SK-N-SH (cell line): ENCODE measurements at regions not wholly inside any gene's neighbourhood (a gene's known extent, or its start where the extent isn't known, plus 50 kb on each side); places are given as distances from the start of the nearest gene placed in this dataset.

ENCODE experiments used
- CTCF ChIA-PET: fragments of 300-600, 350-600 bp; formaldehyde crosslinking; extraction: SDS; loops from one replicate; lab custom pipeline; 2021; lab: Yijun Ruan, JAX
- POLR2A ChIA-PET: fragments of 350-600 bp; sonication (Branson Sonifier 250); formaldehyde crosslinking; extraction: SDS; loops from one replicate; lab custom pipeline; 2020; ENCODE audit warnings: antibody characterized with exemption, inconsistent platforms; lab: Yijun Ruan, JAX
- DNase-seq: peaks from one replicate; pipeline ENCODE4 v3.0.0; 2012
- H2AFZ ChIP-seq: fragments of 200-600 bp; sonication (generic); 2 replicates; pipeline ENCODE4 v1.8.1; 2016; ENCODE audit warnings: antibody characterized with exemption, mild to moderate bottlenecking, low read depth
- H3F3A ChIP-seq: fragments of 200-600 bp; sonication (generic); replicated peaks from 2 replicates; pipeline ENCODE3; 2016; ENCODE audit warnings: antibody characterized with exemption, mild to moderate bottlenecking; ENCODE audit not compliant: insufficient read depth
- H3K27ac ChIP-seq, 2 experiments: fragments of 200-500 bp in 1 of 2; fragments of 200-600 bp in 1 of 2; sonication (Bioruptor generic) in 1 of 2; sonication (generic), shearing (Covaris generic) in 1 of 2; 2 replicates each; pipeline versions ENCODE4 v1.5.1 to v1.6.1; 2014 to 2016; ENCODE audit warnings: low read depth in 2 of 2, inconsistent platforms in 1 of 2, low read length in 1 of 2, mild to moderate bottlenecking in 1 of 2, mixed read lengths in 1 of 2
- H3K27me3 ChIP-seq: fragments of 200-600 bp; sonication (generic), shearing (Covaris generic); 2 replicates; pipeline ENCODE4 v1.6.1; 2016; ENCODE audit warnings: mixed run types; ENCODE audit not compliant: insufficient read depth
- H3K36me3 ChIP-seq, 2 experiments: fragments of 200-500 bp in 1 of 2; fragments of 200-600 bp in 1 of 2; sonication (Bioruptor generic) in 1 of 2; sonication (generic) in 1 of 2; replicated peaks in 1 of 2; 2 replicates each; pipeline versions ENCODE3 to v1.5.1; 2014 to 2016; ENCODE audit warnings: low read length in 1 of 2, mild to moderate bottlenecking in 1 of 2; ENCODE audit not compliant: insufficient read depth in 2 of 2, control insufficient read depth in 1 of 2
- H3K4me1 ChIP-seq, 2 experiments: fragments of 200-500 bp in 1 of 2; fragments of 200-600 bp in 1 of 2; sonication (Bioruptor generic) in 1 of 2; sonication (generic), shearing (Covaris generic) in 1 of 2; 2 replicates each; pipeline versions ENCODE4 v1.5.1 to v1.6.1; 2014 to 2016; ENCODE audit warnings: low read depth in 1 of 2, low read length in 1 of 2, mixed run types in 1 of 2; ENCODE audit not compliant: insufficient read depth in 2 of 2, control insufficient read depth in 1 of 2
- H3K4me2 ChIP-seq: fragments of 200-600 bp; sonication (generic), shearing (Covaris generic); 2 replicates; pipeline ENCODE4 v1.6.1; 2017; ENCODE audit warnings: mixed run types
- H3K4me3 ChIP-seq, 2 experiments: fragments of 200-500 bp in 1 of 2; fragments of 200-600 bp in 1 of 2; sonication (Bioruptor generic) in 1 of 2; sonication (generic), shearing (Covaris generic) in 1 of 2; 2 replicates each; pipeline versions ENCODE4 v1.5.1 to v1.8.1; 2014 to 2016; ENCODE audit warnings: low read depth in 2 of 2, inconsistent platforms in 1 of 2, low read length in 1 of 2, mild to moderate bottlenecking in 1 of 2, mixed read lengths in 1 of 2, moderate library complexity in 1 of 2
- H3K79me2 ChIP-seq: fragments of 200-600 bp; sonication (generic); 2 replicates; pipeline ENCODE4 v1.8.1; 2017; ENCODE audit warnings: mild to moderate bottlenecking; ENCODE audit not compliant: insufficient read depth
- H3K9ac ChIP-seq: fragments of 200-600 bp; sonication (generic); 2 replicates; pipeline ENCODE4 v1.6.1; 2017; ENCODE audit warnings: mixed run types
- H3K9me2 ChIP-seq: fragments of 200-600 bp; sonication (generic); 2 replicates; pipeline ENCODE4 v1.6.1; 2017; ENCODE audit warnings: mixed run types
- H3K9me3 ChIP-seq: fragments of 200-600 bp; sonication (generic); 2 replicates; pipeline ENCODE4 v1.6.1; 2017; ENCODE audit warnings: mixed run types, mild to moderate bottlenecking, moderate library complexity
- H4K20me1 ChIP-seq: fragments of 200-600 bp; sonication (generic); 2 replicates; pipeline ENCODE4 v1.6.1; 2017; ENCODE audit warnings: mild to moderate bottlenecking, mixed run types; ENCODE audit not compliant: insufficient read depth
- ELF1 ChIP-seq: IDR thresholded peaks from 2 replicates; pipeline ENCODE4 v1.4.0; 2012
- EP300 ChIP-seq, 2 experiments: IDR thresholded peaks; 2 replicates each; pipeline versions ENCODE4 v1.4.0 to v1.6.1; 2012; ENCODE audit warnings: borderline replicate concordance in 1 of 2, low read depth in 1 of 2, low read length in 1 of 2
- FOSL2 ChIP-seq: IDR thresholded peaks from 2 replicates; pipeline ENCODE4 v1.4.0; 2012; ENCODE audit warnings: low read depth, mild to moderate bottlenecking, moderate library complexity, borderline replicate concordance
- IRF3 ChIP-seq: fragments of 150-350 bp; IDR thresholded peaks from 2 replicates; pipeline ENCODE4 v1.6.1; 2016; ENCODE audit warnings: mild to moderate bottlenecking, low read depth, low read length
- JUND ChIP-seq: IDR thresholded peaks from 2 replicates; pipeline ENCODE4 v1.4.0; 2012
- MAX ChIP-seq: IDR thresholded peaks from 2 replicates; pipeline ENCODE4 v1.4.0; 2012; ENCODE audit warnings: low read depth
- NFIC ChIP-seq: IDR thresholded peaks from 2 replicates; pipeline ENCODE4 v1.4.0; 2012; ENCODE audit warnings: borderline replicate concordance
- RAD21 ChIP-seq: IDR thresholded peaks from 2 replicates; pipeline ENCODE4 v1.6.1; 2012; ENCODE audit warnings: mild to moderate bottlenecking, low read length
- REST ChIP-seq: IDR thresholded peaks from 2 replicates; pipeline ENCODE4 v1.6.1; 2012; ENCODE audit warnings: mild to moderate bottlenecking, low read depth, low read length, moderate library complexity
- RXRA ChIP-seq: IDR thresholded peaks from 2 replicates; pipeline ENCODE4 v1.4.0; 2012; ENCODE audit warnings: low read depth, mild to moderate bottlenecking, borderline replicate concordance
- SIN3A ChIP-seq: IDR thresholded peaks from 2 replicates; pipeline ENCODE4 v1.6.1; 2012; ENCODE audit warnings: low read depth, mild to moderate bottlenecking, low read length, moderate library complexity, borderline replicate concordance
- TAF1 ChIP-seq: IDR thresholded peaks from 2 replicates; pipeline ENCODE4 v1.6.1; 2012; ENCODE audit warnings: low read depth, mild to moderate bottlenecking, low read length, moderate library complexity, borderline replicate concordance
- TCF12 ChIP-seq: IDR thresholded peaks from 2 replicates; pipeline ENCODE4 v1.4.0; 2012
- TEAD4 ChIP-seq: IDR thresholded peaks from 2 replicates; pipeline ENCODE4 v1.4.0; 2012; ENCODE audit warnings: mild to moderate bottlenecking, borderline replicate concordance; ENCODE audit not compliant: insufficient read depth
- ZBTB33 ChIP-seq: IDR thresholded peaks from 2 replicates; pipeline ENCODE4 v1.4.0; 2012; ENCODE audit warnings: low read depth, borderline replicate concordance
- WGBS: methylation state at CpG from one replicate; pipeline ENCODE4 v1.1.6; 2017; ENCODE audit warnings: low lambda C conversion rate; 5-methylcytosine and 5-hydroxymethylcytosine counted together

GRCh38 chr2:83579507-83579906, 879.6 kb downstream of the SUCLG1 start:
- Histone ChIP-seq H3K27ac (no peak overlapping the region), H3K9ac (no peak overlapping the region), H3K27me3 (no peaks in the 10 kb centered on the region), H3K79me2 (no peaks in the 10 kb centered on the region), H3K9me3 (no peaks in the 10 kb centered on the region), H3K4me2 (no peak overlapping the region), H3K4me3 (no peak overlapping the region), H2AFZ (no peak overlapping the region), H3F3A (no peaks in the 10 kb centered on the region), H4K20me1 (no peaks in the 10 kb centered on the region), H3K9me2 (no peaks in the 10 kb centered on the region), H3K4me1 (no peaks in the 10 kb centered on the region), H3K36me3 (no peaks in the 10 kb centered on the region)
- WGBS = 0% methylated on average over 1 of the region's 1 CpG
- CTCF ChIA-PET = no interaction called here
- TF ChIP-seq ELF1 (no peak), SIN3A (no peak), TAF1 (no peak), FOSL2 (no peak), RXRA (no peak), REST (no peak), MAX (no peak), TCF12 (no peak), JUND (no peak), IRF3 (no peak), NFIC (no peak), TEAD4 (no peak), ZBTB33 (no peak), RAD21 (no peak), EP300 (IDR thresholded peaks at IDR 0.05; ENCODE audit: borderline replicate concordance in 1 of 2, low read depth in 1 of 2, low read length in 1 of 2) (no peak)
- no peak for DNase-seq
- POLR2A ChIA-PET = no interaction called here
